K562 (cell line): ENCODE measurements at regions not wholly inside any gene's neighbourhood (a gene's known extent, or its start where the extent isn't known, plus 50 kb on each side); places are given as distances from the start of the nearest gene placed in this dataset.

ENCODE experiments used
- CHD1 ChIP-seq: fragments of 200-600 bp; sonication (generic); IDR thresholded peaks from one replicate; pipeline ENCODE4 v1.6.1; 2012; ENCODE audit warnings: mild to moderate bottlenecking, moderate library complexity, low read length, inconsistent platforms
- GABPB1 ChIP-seq: sonication (generic); formaldehyde crosslinking; IDR thresholded peaks from 2 replicates; pipeline ENCODE4 v1.8.0; 2022; ENCODE audit warnings: mild to moderate bottlenecking, missing genetic modification reagents
- PHTF2 ChIP-seq: fragments of 250-450 bp; sonication (Bioruptor Pico); IDR thresholded peaks from 2 replicates; pipeline ENCODE4 v1.5.0; 2021; ENCODE audit warnings: mild to moderate bottlenecking
- TF ChIP-seq, protein P1 (sequence below): fragments of 450-650 bp; conservative IDR thresholded peaks from 2 replicates; pipeline ENCODE4 v1.6.1; 2016; ENCODE audit warnings: missing genetic modification characterization, low read depth, mild to moderate bottlenecking, control low read depth, missing compliant biosample characterization
- TF ChIP-seq, protein P2 (sequence below): fragments of 250-450 bp; sonication (Bioruptor Pico); IDR thresholded peaks from 2 replicates; pipeline ENCODE4 v1.8.0; 2021; ENCODE audit warnings: moderate library complexity, mild to moderate bottlenecking, inconsistent platforms
- TF ChIP-seq, protein P3 (sequence below): sonication (generic); formaldehyde crosslinking; IDR thresholded peaks from 2 replicates; pipeline ENCODE4 v1.8.0; 2022; ENCODE audit warnings: mild to moderate bottlenecking, missing genetic modification reagents
- TF ChIP-seq, protein P4 (sequence below): sonication (generic); formaldehyde crosslinking; IDR thresholded peaks from 2 replicates; pipeline ENCODE4 v1.8.1; 2023; ENCODE audit warnings: mild to moderate bottlenecking, missing genetic modification reagents

DNA sequence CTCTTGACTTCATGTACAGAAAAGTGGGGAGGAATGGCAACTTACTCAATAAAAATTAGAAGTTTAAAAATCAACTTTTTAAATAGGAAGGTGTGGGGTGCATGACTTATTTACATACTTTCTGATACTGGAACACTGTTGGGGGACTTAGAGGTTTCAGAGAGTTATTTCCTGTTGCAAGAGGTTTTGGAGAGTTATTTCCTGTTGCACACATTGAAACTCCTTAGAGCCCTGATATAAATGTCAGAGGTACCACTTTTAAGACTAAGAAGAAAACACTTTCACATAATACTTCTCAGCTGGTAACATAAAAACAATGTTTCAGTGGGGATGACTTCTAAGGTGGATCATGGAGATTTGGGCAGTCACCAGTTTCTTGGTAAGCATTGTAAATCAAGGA, 579.9 kb downstream of the MMUT start (continued):
- TF ChIP-seq, protein P1, sequence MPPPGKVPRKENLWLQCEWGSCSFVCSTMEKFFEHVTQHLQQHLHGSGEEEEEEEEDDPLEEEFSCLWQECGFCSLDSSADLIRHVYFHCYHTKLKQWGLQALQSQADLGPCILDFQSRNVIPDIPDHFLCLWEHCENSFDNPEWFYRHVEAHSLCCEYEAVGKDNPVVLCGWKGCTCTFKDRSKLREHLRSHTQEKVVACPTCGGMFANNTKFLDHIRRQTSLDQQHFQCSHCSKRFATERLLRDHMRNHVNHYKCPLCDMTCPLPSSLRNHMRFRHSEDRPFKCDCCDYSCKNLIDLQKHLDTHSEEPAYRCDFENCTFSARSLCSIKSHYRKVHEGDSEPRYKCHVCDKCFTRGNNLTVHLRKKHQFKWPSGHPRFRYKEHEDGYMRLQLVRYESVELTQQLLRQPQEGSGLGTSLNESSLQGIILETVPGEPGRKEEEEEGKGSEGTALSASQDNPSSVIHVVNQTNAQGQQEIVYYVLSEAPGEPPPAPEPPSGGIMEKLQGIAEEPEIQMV (tag) = no peak
- TF ChIP-seq, protein P2, sequence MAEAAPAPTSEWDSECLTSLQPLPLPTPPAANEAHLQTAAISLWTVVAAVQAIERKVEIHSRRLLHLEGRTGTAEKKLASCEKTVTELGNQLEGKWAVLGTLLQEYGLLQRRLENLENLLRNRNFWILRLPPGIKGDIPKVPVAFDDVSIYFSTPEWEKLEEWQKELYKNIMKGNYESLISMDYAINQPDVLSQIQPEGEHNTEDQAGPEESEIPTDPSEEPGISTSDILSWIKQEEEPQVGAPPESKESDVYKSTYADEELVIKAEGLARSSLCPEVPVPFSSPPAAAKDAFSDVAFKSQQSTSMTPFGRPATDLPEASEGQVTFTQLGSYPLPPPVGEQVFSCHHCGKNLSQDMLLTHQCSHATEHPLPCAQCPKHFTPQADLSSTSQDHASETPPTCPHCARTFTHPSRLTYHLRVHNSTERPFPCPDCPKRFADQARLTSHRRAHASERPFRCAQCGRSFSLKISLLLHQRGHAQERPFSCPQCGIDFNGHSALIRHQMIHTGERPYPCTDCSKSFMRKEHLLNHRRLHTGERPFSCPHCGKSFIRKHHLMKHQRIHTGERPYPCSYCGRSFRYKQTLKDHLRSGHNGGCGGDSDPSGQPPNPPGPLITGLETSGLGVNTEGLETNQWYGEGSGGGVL (CRISPR knock-in tag) = no peak
- TF ChIP-seq GABPB1 (no peak), CHD1 (no peak), PHTF2 (no peak)
- TF ChIP-seq, protein P3, sequence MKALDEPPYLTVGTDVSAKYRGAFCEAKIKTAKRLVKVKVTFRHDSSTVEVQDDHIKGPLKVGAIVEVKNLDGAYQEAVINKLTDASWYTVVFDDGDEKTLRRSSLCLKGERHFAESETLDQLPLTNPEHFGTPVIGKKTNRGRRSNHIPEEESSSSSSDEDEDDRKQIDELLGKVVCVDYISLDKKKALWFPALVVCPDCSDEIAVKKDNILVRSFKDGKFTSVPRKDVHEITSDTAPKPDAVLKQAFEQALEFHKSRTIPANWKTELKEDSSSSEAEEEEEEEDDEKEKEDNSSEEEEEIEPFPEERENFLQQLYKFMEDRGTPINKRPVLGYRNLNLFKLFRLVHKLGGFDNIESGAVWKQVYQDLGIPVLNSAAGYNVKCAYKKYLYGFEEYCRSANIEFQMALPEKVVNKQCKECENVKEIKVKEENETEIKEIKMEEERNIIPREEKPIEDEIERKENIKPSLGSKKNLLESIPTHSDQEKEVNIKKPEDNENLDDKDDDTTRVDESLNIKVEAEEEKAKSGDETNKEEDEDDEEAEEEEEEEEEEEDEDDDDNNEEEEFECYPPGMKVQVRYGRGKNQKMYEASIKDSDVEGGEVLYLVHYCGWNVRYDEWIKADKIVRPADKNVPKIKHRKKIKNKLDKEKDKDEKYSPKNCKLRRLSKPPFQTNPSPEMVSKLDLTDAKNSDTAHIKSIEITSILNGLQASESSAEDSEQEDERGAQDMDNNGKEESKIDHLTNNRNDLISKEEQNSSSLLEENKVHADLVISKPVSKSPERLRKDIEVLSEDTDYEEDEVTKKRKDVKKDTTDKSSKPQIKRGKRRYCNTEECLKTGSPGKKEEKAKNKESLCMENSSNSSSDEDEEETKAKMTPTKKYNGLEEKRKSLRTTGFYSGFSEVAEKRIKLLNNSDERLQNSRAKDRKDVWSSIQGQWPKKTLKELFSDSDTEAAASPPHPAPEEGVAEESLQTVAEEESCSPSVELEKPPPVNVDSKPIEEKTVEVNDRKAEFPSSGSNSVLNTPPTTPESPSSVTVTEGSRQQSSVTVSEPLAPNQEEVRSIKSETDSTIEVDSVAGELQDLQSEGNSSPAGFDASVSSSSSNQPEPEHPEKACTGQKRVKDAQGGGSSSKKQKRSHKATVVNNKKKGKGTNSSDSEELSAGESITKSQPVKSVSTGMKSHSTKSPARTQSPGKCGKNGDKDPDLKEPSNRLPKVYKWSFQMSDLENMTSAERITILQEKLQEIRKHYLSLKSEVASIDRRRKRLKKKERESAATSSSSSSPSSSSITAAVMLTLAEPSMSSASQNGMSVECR = no peak
- TF ChIP-seq, protein P4, sequence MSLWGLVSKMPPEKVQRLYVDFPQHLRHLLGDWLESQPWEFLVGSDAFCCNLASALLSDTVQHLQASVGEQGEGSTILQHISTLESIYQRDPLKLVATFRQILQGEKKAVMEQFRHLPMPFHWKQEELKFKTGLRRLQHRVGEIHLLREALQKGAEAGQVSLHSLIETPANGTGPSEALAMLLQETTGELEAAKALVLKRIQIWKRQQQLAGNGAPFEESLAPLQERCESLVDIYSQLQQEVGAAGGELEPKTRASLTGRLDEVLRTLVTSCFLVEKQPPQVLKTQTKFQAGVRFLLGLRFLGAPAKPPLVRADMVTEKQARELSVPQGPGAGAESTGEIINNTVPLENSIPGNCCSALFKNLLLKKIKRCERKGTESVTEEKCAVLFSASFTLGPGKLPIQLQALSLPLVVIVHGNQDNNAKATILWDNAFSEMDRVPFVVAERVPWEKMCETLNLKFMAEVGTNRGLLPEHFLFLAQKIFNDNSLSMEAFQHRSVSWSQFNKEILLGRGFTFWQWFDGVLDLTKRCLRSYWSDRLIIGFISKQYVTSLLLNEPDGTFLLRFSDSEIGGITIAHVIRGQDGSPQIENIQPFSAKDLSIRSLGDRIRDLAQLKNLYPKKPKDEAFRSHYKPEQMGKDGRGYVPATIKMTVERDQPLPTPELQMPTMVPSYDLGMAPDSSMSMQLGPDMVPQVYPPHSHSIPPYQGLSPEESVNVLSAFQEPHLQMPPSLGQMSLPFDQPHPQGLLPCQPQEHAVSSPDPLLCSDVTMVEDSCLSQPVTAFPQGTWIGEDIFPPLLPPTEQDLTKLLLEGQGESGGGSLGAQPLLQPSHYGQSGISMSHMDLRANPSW (CRISPR knock-in tag) = no peak
- TF ChIP-seq, all 486 proteins: peak for 0
